Adrenal gland (tissue), 9 donors: ENCODE measurements at regions not wholly inside any gene's neighbourhood (a gene's known extent, or its start where the extent isn't known, plus 50 kb on each side); places are given as distances from the start of the nearest gene placed in this dataset.
"Not testable (repeated sequence)": the region's sequence is repeated elsewhere in the genome, so short reads cannot be mapped to it uniquely, and the experiment has no call there.

ENCODE experiments used
- DNase-seq, 7 donors: peaks; one replicate each; pipeline ENCODE4 v3.0.0-alpha.2; 2019 to 2020
- H3K27ac ChIP-seq, 5 donors: fragments of 200-600 bp; sonication (generic) in 4 of 5; 1 replicate in 3 of 5; 2 replicates in 2 of 5; pipeline versions ENCODE4 v1.5.1 to v1.8.0; 2016 to 2020; ENCODE audit warnings: mild to moderate bottlenecking in 1 of 5
- H3K27me3 ChIP-seq: fragments of 200-600 bp; 2 replicates; pipeline ENCODE4 v1.8.0; 2021
- H3K36me3 ChIP-seq, 2 donors: fragments of 200-600 bp; replicated peaks in 1 of 2; 1 replicate in 1 of 2; 2 replicates in 1 of 2; pipeline versions ENCODE4 v1.5.1 to v1.8.0; 2018 to 2022
- H3K4me1 ChIP-seq, 2 donors: fragments of 200-600 bp; replicated peaks in 1 of 2; 1 replicate in 1 of 2; 2 replicates in 1 of 2; pipeline versions ENCODE4 v1.5.1 to v1.8.0; 2018 to 2021
- H3K4me3 ChIP-seq, 4 donors: fragments of 200-600 bp; sonication (generic) in 3 of 4; one replicate each; pipeline ENCODE4 v1.5.1; 2016 to 2018
- H3K9me3 ChIP-seq, 3 donors: fragments of 200-600 bp; sonication (generic) in 1 of 3; replicated peaks in 1 of 3; 1 replicate in 2 of 3; 2 replicates in 1 of 3; pipeline versions ENCODE4 v1.5.1 to v1.8.0; 2016 to 2021
- WGBS, 4 donors: extraction: QIAGEN DNeasy Blood & Tissue Kit in 2 of 4; methylation state at CpG; one replicate each; pipeline versions ENCODE4 v1.1.5 to v1.1.7; 2013 to 2017; 5-methylcytosine and 5-hydroxymethylcytosine counted together
- intact Hi-C, 2 donors: fragments of 100-400 bp; cut with DNase I; formaldehyde crosslinking; loops; one replicate each; pipeline versions ENCODE4 v1.14.1 to v1.15.0; 2022 to 2023
- donor health status: healthy with polysubstance abuse.
- donor health status: Bipolar disorder and iron deficiency.
- donor health status: DM: yes; HTN: yes; CAD: no.
- donor health status: DM: no; HTN: no; CAD: no.
- donor health status: DM: no; HTN: no; CAD: no.

DNA sequence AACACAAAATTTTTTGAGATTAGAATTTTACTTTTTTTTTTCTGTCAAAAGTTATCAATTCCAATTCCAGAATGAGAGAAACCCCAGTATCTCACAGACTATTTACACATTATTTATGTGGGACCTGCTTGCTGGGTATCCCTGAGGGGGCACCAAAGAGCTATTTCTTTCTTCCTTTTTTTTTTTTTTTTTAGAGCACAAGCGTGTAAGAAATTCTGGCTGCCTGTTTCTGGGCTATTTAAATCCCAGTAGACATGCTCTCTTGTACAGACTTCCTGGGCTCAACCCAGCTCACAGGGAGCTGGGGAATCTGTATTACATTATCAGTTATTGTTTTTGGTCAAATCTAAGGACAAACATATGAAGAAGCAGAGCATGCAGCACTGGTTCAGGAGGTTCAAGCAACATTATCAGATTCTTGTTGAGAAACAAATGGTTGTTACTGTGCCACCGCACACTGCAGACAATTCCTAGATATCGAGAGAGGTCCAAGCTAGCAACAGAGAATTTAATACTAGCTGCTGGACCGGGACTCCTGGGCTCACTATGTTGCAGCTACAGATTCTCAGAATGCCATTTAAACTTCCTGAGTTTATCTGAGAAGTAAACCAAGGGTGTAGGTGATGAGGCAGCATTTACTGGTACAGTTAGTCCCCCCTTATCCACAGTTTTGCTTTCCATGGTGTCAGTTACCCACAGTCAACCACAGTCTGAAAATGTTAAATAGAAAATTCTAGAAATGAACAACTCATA, 83.3 kb upstream of the NBPF26 start:
- H3K36me3 ChIP-seq, H3K4me1 ChIP-seq, H3K4me3 ChIP-seq, H3K27ac ChIP-seq, intact Hi-C loops, H3K27me3 ChIP-seq, DNase-seq, H3K9me3 ChIP-seq: not testable (repeated sequence)
- 10% methylated on average over 1 of the region's 4 CpGs; no CpG with 5 or more reads in 3 of the 4 donors for WGBS, 4 donors

DNA sequence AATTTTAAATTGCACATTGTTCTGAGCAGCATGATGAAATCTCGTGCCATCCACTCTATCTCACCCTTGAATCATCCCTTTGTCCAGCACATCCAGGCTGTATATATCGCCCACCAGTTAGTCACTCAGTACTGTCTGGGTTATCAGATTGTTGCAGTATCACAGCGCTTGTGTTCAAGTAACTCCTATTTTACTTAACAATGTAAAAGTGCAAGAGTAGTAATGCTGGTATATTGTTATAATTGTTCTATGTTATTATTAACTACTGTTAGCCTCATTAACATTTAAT, 82.8 kb upstream of the NBPF26 start:
- H3K27me3 ChIP-seq, H3K9me3 ChIP-seq, H3K4me3 ChIP-seq, H3K27ac ChIP-seq, H3K4me1 ChIP-seq, H3K36me3 ChIP-seq, DNase-seq, intact Hi-C loops: not testable (repeated sequence)
- WGBS, 4 donors, result no CpG with 5 or more reads among the region's 3 CpGs

DNA sequence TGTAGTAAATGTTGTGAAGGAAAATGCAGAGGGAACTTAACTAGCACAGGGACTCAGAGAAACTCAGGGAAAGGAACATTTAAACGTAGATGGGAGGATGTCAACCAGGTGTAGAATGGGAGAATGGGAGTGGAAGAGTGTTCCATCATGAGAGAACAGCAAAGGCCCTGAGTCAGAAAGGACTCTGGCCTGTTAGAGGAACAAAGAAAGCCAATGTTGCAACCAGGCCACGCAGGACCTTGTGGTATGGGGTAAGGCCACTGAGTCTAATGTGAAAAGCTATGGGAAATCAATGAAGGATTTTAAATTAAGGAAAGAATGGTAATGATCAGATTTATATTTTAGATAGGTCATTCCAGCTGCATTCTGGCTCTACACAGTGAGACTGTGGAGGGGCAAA, 76.6 kb upstream of the NBPF26 start:
- intact Hi-C loops, H3K9me3 ChIP-seq, DNase-seq, H3K36me3 ChIP-seq, H3K27me3 ChIP-seq, H3K27ac ChIP-seq, H3K4me3 ChIP-seq, H3K4me1 ChIP-seq: not testable (repeated sequence)
- no CpG with 5 or more reads among the region's 2 CpGs for WGBS, 4 donors

DNA sequence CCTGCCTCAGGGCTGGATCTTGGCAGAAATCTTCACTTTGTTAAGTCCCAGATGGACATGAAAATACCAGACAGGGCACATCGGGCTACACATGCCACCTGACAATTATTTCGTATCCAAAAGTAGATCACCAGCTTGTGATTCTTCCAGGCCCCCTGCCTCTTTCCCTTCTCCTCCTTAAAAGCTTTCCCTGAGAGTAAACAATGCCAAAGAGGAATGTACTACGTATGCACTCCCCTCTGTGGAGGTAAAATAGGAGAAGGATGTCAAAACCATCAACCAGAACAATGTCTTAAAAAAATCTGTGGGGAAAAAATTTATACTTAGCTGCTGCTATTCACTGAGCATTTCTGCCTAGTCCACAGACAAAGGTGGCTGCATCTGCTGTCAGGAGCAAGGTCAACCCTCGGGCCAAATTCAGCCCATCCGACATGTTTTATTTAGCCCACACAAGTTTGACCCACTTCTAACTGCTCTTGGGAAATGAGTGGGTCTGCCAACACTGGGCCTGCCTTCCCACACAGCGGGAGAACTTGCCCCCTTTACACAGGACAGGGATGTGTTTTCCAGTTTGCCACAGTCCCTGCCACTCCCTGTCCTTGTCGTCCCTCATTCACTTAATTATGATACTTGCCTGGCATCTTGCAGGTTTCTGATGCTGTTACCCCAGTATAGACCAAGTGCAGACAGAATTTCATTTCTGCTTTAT, 74.7 kb upstream of the NBPF26 start:
- H3K27me3 ChIP-seq, intact Hi-C loops, H3K27ac ChIP-seq, H3K4me3 ChIP-seq, H3K36me3 ChIP-seq, H3K4me1 ChIP-seq, H3K9me3 ChIP-seq, DNase-seq: not testable (repeated sequence)
- WGBS, 4 donors, result no CpG with 5 or more reads among the region's 7 CpGs

DNA sequence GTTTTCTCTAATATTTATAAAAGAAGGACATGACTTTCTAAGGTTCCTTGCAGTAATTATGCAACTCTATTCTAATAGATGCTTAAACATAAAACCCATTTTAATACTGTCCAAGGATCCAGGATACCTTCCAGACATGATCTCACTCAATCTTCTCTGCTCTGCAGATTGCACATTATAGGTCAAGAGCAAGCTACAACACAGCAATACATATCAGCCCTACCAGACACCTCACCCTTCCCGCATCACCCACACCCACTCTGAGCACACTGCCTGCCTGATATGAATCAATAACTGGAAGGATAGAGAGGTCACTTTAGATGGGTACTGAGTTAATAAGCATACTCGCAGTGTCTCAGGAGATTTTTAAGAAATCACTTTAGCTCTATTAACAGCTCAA, 74.0 kb upstream of the NBPF26 start:
- WGBS, 4 donors, result no CpG with 5 or more reads among the region's 2 CpGs
- H3K9me3 ChIP-seq, intact Hi-C loops, H3K27ac ChIP-seq, H3K36me3 ChIP-seq, H3K4me3 ChIP-seq, DNase-seq, H3K4me1 ChIP-seq, H3K27me3 ChIP-seq: not testable (repeated sequence)

DNA sequence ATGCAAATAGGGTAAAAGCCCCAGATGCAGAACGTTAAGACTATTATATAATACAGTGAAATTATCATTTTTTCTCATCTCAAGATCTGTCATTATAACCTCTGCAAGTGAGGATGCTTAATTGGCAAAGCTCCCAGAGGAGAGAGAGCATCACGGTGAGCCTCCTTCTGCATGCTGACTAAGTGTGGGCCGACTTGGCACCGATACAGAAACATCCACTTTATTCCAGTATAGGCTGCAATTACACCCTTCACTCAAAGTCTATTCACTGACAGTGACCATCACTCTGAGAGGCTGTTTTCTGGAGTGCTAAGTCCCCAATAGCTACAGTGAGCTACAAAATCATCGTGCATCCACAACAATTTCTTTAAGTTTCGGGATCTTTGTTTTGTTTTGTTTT, 69.6 kb upstream of the NBPF26 start:
- intact Hi-C loops, H3K36me3 ChIP-seq, H3K4me3 ChIP-seq, H3K4me1 ChIP-seq, H3K27me3 ChIP-seq, H3K9me3 ChIP-seq, H3K27ac ChIP-seq, DNase-seq: not testable (repeated sequence)
- 5 to 30% methylated on average over 1 of the region's 6 CpGs; no CpG with 5 or more reads in 2 of the 4 donors for WGBS, 4 donors

DNA sequence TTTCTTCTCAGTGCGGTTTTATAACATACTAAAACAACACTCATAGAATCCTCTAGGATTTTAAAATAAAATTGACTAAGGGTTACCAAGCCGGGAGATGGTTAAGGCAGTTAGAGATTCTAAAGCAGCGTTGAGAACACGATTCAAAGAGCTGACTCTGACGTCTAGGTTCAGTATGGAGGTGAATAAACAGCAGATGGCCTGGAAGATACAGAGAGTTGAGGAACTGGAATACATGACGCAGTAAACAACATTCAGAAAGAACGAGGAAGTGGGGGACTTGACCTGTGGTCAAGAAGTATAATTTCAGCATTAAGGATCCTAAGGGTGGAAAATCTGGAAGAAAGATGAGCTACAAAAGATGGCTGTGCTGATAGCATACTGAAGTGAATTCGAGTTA, 68.4 kb upstream of the NBPF26 start:
- H3K4me1 ChIP-seq, H3K27me3 ChIP-seq, H3K36me3 ChIP-seq, intact Hi-C loops, H3K4me3 ChIP-seq, H3K27ac ChIP-seq, H3K9me3 ChIP-seq, DNase-seq: not testable (repeated sequence)
- WGBS, 4 donors, result no CpG with 5 or more reads among the region's 8 CpGs

DNA sequence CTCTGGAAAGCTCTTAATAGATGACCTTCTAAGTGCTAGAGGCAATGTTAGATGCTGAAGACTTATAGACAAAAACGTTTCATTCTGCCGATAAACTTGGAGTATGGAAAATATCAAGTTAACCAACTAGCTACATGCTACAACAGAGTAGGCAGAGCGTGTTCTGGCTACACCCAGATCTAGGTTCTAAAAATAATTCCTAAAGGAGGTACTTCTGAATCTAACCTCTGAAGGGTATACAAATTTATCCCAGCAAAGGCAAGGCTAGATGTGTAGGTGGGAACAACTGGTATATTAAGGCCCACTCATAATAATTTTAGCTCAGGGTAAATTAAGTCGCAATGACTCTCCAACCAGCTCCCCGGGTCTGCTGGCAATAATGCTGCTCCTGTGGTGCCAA, 67.6 kb upstream of the NBPF26 start:
- H3K36me3 ChIP-seq, H3K4me3 ChIP-seq, H3K4me1 ChIP-seq, intact Hi-C loops, H3K27me3 ChIP-seq, H3K9me3 ChIP-seq, H3K27ac ChIP-seq, DNase-seq: not testable (repeated sequence)
- no CpG with 5 or more reads among the region's 5 CpGs for whole genome bisulfite sequencing, 4 donors

DNA sequence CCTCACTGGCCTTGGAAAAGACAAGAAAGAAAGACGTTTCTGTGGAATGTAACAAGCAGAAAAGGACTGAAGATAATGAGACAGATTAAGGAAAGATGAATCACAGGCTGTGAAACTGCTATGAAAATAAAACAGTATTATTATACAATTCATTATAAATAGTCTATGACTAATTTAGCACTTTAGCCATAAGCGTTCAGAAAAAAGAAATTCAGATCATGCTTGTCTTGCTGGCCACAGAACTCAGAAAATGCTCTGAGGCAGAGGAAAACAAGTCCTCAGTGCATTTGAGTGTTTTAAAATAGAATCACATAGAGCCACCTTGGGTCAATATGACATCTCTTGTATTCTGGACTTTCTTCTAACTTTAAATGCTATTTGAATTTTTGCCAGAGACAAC, 65.9 kb upstream of the NBPF26 start:
- H3K9me3 ChIP-seq, DNase-seq, H3K4me3 ChIP-seq, H3K27ac ChIP-seq, H3K27me3 ChIP-seq, intact Hi-C loops, H3K4me1 ChIP-seq, H3K36me3 ChIP-seq: not testable (repeated sequence)
- 56% methylated on average over 1 of the region's 2 CpGs; no CpG with 5 or more reads in 3 of the 4 donors for WGBS, 4 donors

DNA sequence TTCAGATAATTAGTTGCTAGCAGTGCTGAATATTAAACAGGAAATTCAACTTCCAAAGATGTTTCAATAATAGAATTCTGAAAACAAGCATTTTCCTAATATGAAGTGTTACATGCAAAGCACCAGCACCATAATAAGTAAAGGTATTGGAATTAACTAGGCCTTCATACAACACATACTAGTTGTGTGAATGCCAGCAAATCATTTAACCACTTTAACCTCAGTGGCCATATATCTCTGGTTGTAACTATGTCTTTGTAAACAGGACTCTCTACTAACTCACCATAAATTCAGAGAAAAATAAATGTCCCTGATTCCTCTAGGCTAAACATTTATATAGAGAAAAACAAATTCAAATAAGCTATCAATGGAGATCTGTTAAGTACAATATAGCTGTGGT, 65.1 kb upstream of the NBPF26 start:
- H3K36me3 ChIP-seq, H3K27ac ChIP-seq, intact Hi-C loops, H3K4me1 ChIP-seq, H3K4me3 ChIP-seq, H3K9me3 ChIP-seq, DNase-seq, H3K27me3 ChIP-seq: not testable (repeated sequence)

DNA sequence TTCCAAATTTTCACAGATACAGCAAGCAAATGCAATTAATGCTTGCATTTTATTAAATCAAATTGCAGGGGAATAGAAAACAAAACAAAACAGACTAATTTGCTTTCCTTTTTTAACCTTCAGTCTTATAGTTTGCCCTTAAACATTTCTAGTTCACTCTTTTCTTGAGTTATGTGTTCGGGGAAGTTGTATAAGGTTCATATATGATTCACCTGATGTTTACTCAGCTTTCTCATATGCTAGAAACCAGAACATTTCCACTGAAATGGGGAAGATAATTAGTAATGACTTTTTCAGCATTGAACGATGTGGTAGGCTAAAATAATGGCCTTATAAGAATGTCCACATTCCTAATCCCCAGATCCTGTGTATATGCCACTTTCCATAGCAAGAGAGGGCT, 64.6 kb upstream of the NBPF26 start:
- WGBS, 4 donors, result no CpG with 5 or more reads among the region's 2 CpGs
- H3K27me3 ChIP-seq, DNase-seq, H3K4me3 ChIP-seq, intact Hi-C loops, H3K36me3 ChIP-seq, H3K4me1 ChIP-seq, H3K27ac ChIP-seq, H3K9me3 ChIP-seq: not testable (repeated sequence)
